ENCODE measurements at regions not wholly inside any gene's neighbourhood (a gene's known extent, or its start where the extent isn't known, plus 50 kb on each side); places are given as distances from the start of the nearest gene placed in this dataset.

- no peak for TF ChIP-seq POLR2AphosphoS5 (IDR thresholded peaks at IDR 0.05; ENCODE audit: borderline replicate concordance, low read depth, low read length)
- TF ChIP-seq EZH2 (IDR thresholded peaks at IDR 0.05) = no peak
- no peak for TF ChIP-seq FOXP2 (optimal IDR thresholded peaks at IDR 0.05; ENCODE audit: control extremely low read depth, extremely low read length, insufficient read depth)
Observed at GRCh38 chr5:166062719-166063118, 2228.7 kb upstream of the WWC1 start.
